A673 (cell line): ENCODE measurements at regions not wholly inside any gene's neighbourhood (a gene's known extent, or its start where the extent isn't known, plus 50 kb on each side); places are given as distances from the start of the nearest gene placed in this dataset.

Experiments used
- CTCF ChIP-seq: fragments of 300-800, 200-600 bp; sonication (generic); conservative IDR thresholded peaks from 2 replicates; pipeline ENCODE4 v1.5.1; 2017; ENCODE audit warnings: low read depth, mild to moderate bottlenecking, antibody characterized with exemption, low read length, moderate library complexity, mixed read lengths
- EZH2 ChIP-seq: fragments of 200-600 bp; sonication (generic); IDR thresholded peaks from 2 replicates; pipeline ENCODE4 v1.6.1; 2017; ENCODE audit warnings: borderline replicate concordance, low read depth, mild to moderate bottlenecking, mixed read lengths, antibody characterized with exemption, low read length; ENCODE audit not compliant: poor library complexity, severe bottlenecking

GRCh38 chr16:60558936-60559335 lies 1477.3 kb downstream of the CDH8 start:
- no peak for TF ChIP-seq CTCF
- no peak for TF ChIP-seq EZH2
